Endothelial cell of umbilical vein (primary cell): ENCODE measurements at regions not wholly inside any gene's neighbourhood (a gene's known extent, or its start where the extent isn't known, plus 50 kb on each side); places are given as distances from the start of the nearest gene placed in this dataset.

Source experiments
- BruUV-seq: library from RNA; stranded (reverse); fragments of 400-500 nt; replicated peaks from 2 replicates; lab custom pipeline; 2021; lab: Mats Ljungman, UMichigan
- CTCF ChIA-PET: fragments of 300-600, 350-600 bp; sonication (Branson Sonifier 250); formaldehyde crosslinking; loops from one replicate; lab custom pipeline; 2021; ENCODE audit warnings: antibody characterized with exemption, inconsistent platforms; lab: Charles Lee
- POLR2A ChIA-PET: fragments of 300-600, 350-600 bp; sonication (Branson Sonifier 250); formaldehyde crosslinking; loops from one replicate; lab custom pipeline; 2021; ENCODE audit warnings: antibody characterized with exemption, inconsistent platforms; lab: Charles Lee
- DNase-seq: peaks from one replicate; pipeline ENCODE4 v3.0.0-alpha.2; 2011; ENCODE audit warnings: low read depth, low spot score
- FAIRE-seq: peaks from 2 replicates; lab custom pipeline; 2011; peaks lifted over from hg19 to GRCh38; lab: Jason Lieb, UNC
- H2AFZ ChIP-seq: 2 replicates; pipeline ENCODE4 v1.6.0; 2012; ENCODE audit warnings: low read depth, low read length, control low read depth, inconsistent platforms
- H3K27ac ChIP-seq: 2 replicates; pipeline ENCODE4 v1.5.1; 2011; ENCODE audit warnings: low read depth, mild to moderate bottlenecking, control low read depth, low read length, moderate library complexity; ENCODE audit not compliant: insufficient read depth
- H3K27me3 ChIP-seq, 2 experiments: 2 replicates each; pipeline versions ENCODE4 v1.6.0 to v1.6.1; 2011; ENCODE audit warnings: low read length in 2 of 2, mixed read lengths in 1 of 2; ENCODE audit not compliant: control insufficient read depth in 2 of 2, insufficient read depth in 2 of 2
- H3K36me3 ChIP-seq, 2 experiments: 2 replicates in 1 of 2; 3 replicates in 1 of 2; pipeline ENCODE4 v1.5.1; 2011; ENCODE audit warnings: low read length in 2 of 2, mild to moderate bottlenecking in 1 of 2, moderate library complexity in 1 of 2; ENCODE audit not compliant: control insufficient read depth in 2 of 2, insufficient read depth in 2 of 2; ENCODE audit errors: extremely low read depth in 1 of 2
- H3K4me1 ChIP-seq: 3 replicates; pipeline ENCODE4 v1.5.1; 2011; ENCODE audit warnings: mild to moderate bottlenecking, low read length; ENCODE audit not compliant: control insufficient read depth, insufficient read depth; ENCODE audit errors: extremely low read depth
- H3K4me2 ChIP-seq: 2 replicates; pipeline ENCODE4 v1.6.1; 2011; ENCODE audit warnings: low read length, control low read depth, mixed read lengths; ENCODE audit not compliant: insufficient read depth
- H3K4me3 ChIP-seq, 3 experiments: fragments of 200-600 bp in 1 of 3; sonication (generic), shearing (Covaris generic) in 1 of 3; replicated peaks in 1 of 3; 2 replicates each; pipeline ENCODE4 v1.5.1; 2011 to 2016; ENCODE audit warnings: control low read depth in 3 of 3, low read length in 3 of 3, mild to moderate bottlenecking in 2 of 3, inconsistent platforms in 1 of 3, low read depth in 1 of 3, moderate library complexity in 1 of 3; ENCODE audit not compliant: insufficient read depth in 1 of 3
- H3K79me2 ChIP-seq: 2 replicates; pipeline ENCODE4 v1.6.0; 2012; ENCODE audit warnings: low read length, inconsistent platforms; ENCODE audit not compliant: control insufficient read depth, insufficient read depth
- H3K9ac ChIP-seq: replicated peaks from 2 replicates; pipeline ENCODE3; 2011; ENCODE audit warnings: low read length, control low read depth; ENCODE audit not compliant: insufficient read depth; ENCODE audit errors: extremely low read depth
- H3K9me1 ChIP-seq: replicated peaks from 3 replicates; pipeline ENCODE4 v1.6.0; 2011; ENCODE audit warnings: mild to moderate bottlenecking, low read length; ENCODE audit not compliant: control insufficient read depth, insufficient read depth; ENCODE audit errors: extremely low read depth
- H3K9me3 ChIP-seq: replicated peaks from 2 replicates; pipeline ENCODE4 v1.5.1; 2012; ENCODE audit warnings: low read length, inconsistent platforms; ENCODE audit not compliant: control insufficient read depth, insufficient read depth
- H4K20me1 ChIP-seq: replicated peaks from 2 replicates; pipeline ENCODE3; 2011; ENCODE audit warnings: mild to moderate bottlenecking, low read length; ENCODE audit not compliant: control insufficient read depth, insufficient read depth; ENCODE audit errors: extremely low read depth
- EZH2 ChIP-seq: IDR thresholded peaks from 2 replicates; pipeline ENCODE4 v1.6.1; 2012; ENCODE audit warnings: borderline replicate concordance, low read depth, mild to moderate bottlenecking, moderate library complexity, low read length, inconsistent platforms; ENCODE audit not compliant: severe bottlenecking
- FOS ChIP-seq: IDR thresholded peaks from 2 replicates; pipeline ENCODE4 v1.6.1; 2011; ENCODE audit warnings: mild to moderate bottlenecking, low read length, moderate library complexity, borderline replicate concordance; ENCODE audit not compliant: insufficient read depth
- GATA2 ChIP-seq: IDR thresholded peaks from 2 replicates; pipeline ENCODE4 v1.7.0; 2011; ENCODE audit warnings: low read depth, mild to moderate bottlenecking, moderate library complexity, mixed read lengths, low read length; ENCODE audit not compliant: insufficient read length, insufficient read depth
- JUN ChIP-seq: IDR thresholded peaks from 2 replicates; pipeline ENCODE4 v1.6.1; 2011; ENCODE audit warnings: borderline replicate concordance, low read depth; ENCODE audit not compliant: insufficient read length, insufficient read depth
- MAX ChIP-seq: IDR thresholded peaks from 2 replicates; pipeline ENCODE4 v1.6.1; 2011; ENCODE audit not compliant: insufficient read depth, insufficient read length
- MYC ChIP-seq: IDR thresholded peaks from one replicate; pipeline ENCODE4 v1.6.1; 2011; ENCODE audit warnings: mild to moderate bottlenecking, low read depth, low read length
- POLR2A ChIP-seq: IDR thresholded peaks from 2 replicates; pipeline ENCODE4 v1.6.1; 2012; ENCODE audit warnings: low read depth, mild to moderate bottlenecking, control low read depth, low read length
- POLR2AphosphoS5 ChIP-seq: IDR thresholded peaks from 2 replicates; pipeline ENCODE4 v1.6.1; 2012; ENCODE audit warnings: low read depth, mild to moderate bottlenecking, control low read depth, low read length, moderate library complexity; ENCODE audit not compliant: insufficient read depth
- dilution Hi-C: fragments of 300-500 bp; cut with MboI; formaldehyde crosslinking; loops from one replicate; pipeline ENCODE4 v1.15.0; 2019; ENCODE audit warnings: low sequenced_read_pairs; ENCODE audit not compliant: extremely low pct_ligation_motif_present
- intact Hi-C: fragments of 100-400 bp; cut with micrococcal nuclease; formaldehyde crosslinking; loops from one replicate; pipeline ENCODE4 v1.10.0; 2022
- TF ChIP-seq, protein P1 (sequence below), 2 donors: IDR thresholded peaks; 1 replicate in 1 of 2; 2 replicates in 1 of 2; pipeline ENCODE4 v1.5.1; 2011; ENCODE audit warnings: low read length in 2 of 2, mild to moderate bottlenecking in 2 of 2, moderate library complexity in 2 of 2, control low read depth in 1 of 2, inconsistent platforms in 1 of 2, low read depth in 1 of 2; ENCODE audit not compliant: insufficient read depth in 1 of 2; ENCODE audit errors: extremely low read depth in 1 of 2

DNA sequence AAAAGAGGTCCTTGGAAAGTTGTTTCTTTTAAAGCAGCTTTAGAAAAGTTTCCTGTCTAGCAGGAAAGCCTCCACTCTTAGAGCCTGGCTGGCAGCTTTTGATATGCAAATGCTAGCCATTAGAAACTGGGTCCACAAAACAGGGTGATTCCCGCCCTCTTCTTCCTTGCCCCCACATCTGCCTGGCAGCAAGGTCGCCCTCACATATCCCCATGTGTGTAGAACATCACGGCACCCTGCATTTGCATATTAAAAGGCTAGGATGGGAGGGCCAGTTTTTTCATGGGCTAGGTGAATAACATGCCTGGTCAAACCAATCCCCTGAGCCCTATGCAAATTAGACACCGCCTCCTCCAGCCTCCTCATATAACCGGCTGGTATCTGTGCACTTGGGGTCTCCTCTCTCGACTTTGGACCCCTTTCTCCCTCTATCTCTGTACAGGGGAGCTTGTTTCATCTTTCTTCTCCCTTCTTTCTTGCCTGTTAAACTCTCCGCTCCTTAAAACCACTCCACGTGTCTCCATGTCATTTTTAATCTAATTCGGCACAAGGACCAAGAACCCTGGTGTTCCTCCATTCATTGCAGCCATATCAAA lies 426.8 kb upstream of the CTNND2 start:
- H4K20me1 ChIP-seq, result no peaks in the 10 kb centered on the region
- H3K4me3 ChIP-seq, result no peak overlapping the region
- no peak overlapping the region for H2AFZ ChIP-seq
- FAIRE-seq (no peak), DNase-seq (no peak)
- no peaks in the 10 kb centered on the region for H3K36me3 ChIP-seq
- H3K27me3 ChIP-seq, result no peaks in the 10 kb centered on the region
- no peaks in the 10 kb centered on the region for H3K4me1 ChIP-seq
- H3K9me3 ChIP-seq, result peaks cover 1% of the 10 kb centered on the region
- no peak overlapping the region for H3K9ac ChIP-seq
- TF ChIP-seq POLR2AphosphoS5 (no peak), MYC (no peak), GATA2 (no peak), MAX (no peak), JUN (no peak), FOS (no peak), POLR2A (no peak), EZH2 (no peak)
- TF ChIP-seq, protein P1, sequence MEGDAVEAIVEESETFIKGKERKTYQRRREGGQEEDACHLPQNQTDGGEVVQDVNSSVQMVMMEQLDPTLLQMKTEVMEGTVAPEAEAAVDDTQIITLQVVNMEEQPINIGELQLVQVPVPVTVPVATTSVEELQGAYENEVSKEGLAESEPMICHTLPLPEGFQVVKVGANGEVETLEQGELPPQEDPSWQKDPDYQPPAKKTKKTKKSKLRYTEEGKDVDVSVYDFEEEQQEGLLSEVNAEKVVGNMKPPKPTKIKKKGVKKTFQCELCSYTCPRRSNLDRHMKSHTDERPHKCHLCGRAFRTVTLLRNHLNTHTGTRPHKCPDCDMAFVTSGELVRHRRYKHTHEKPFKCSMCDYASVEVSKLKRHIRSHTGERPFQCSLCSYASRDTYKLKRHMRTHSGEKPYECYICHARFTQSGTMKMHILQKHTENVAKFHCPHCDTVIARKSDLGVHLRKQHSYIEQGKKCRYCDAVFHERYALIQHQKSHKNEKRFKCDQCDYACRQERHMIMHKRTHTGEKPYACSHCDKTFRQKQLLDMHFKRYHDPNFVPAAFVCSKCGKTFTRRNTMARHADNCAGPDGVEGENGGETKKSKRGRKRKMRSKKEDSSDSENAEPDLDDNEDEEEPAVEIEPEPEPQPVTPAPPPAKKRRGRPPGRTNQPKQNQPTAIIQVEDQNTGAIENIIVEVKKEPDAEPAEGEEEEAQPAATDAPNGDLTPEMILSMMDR (IDR thresholded peaks at IDR 0.05; ENCODE audit: extremely low read depth in 1 of 2, insufficient read depth in 1 of 2, low read depth in 1 of 2, low read length in 2 of 2), result no peak
- BruUV-seq, result no TSS peak
- H3K4me2 ChIP-seq, result no peak overlapping the region
- dilution Hi-C loops, result no loop called here
- POLR2A ChIA-PET, result no interaction called here
- H3K79me2 ChIP-seq, result no peaks in the 10 kb centered on the region
- CTCF ChIA-PET, result no interaction called here
- no peaks in the 10 kb centered on the region for H3K9me1 ChIP-seq
- no peak overlapping the region for H3K27ac ChIP-seq
- intact Hi-C loops, result no loop called here
